ENCODE measurements at regions not wholly inside any gene's neighbourhood (a gene's known extent, or its start where the extent isn't known, plus 50 kb on each side); places are given as distances from the start of the nearest gene placed in this dataset.
"Not testable (repeated sequence)": the region's sequence is repeated elsewhere in the genome, so short reads cannot be mapped to it uniquely, and the experiment has no call there.

GRCh38 chr11:22567759-22568158 is 57.9 kb downstream of the FANCF start:
- POLR2A ChIA-PET, result no interaction called here
- CTCF ChIA-PET, result no interaction called here

- ChIA-PET POLR2A (no interaction called here), CTCF (no interaction called here)
Observed at GRCh38 chr11:22566293-22566692, 59.3 kb downstream of the FANCF start.

GRCh38 chr11:22561283-22561682 is 64.3 kb downstream of the FANCF start:
- ChIA-PET CTCF (no interaction called here), POLR2A (no interaction called here)

- CTCF ChIA-PET, result no interaction called here
- POLR2A ChIA-PET, result no interaction called here
Observed at GRCh38 chr11:22559416-22559815, 66.2 kb downstream of the FANCF start.

DNA sequence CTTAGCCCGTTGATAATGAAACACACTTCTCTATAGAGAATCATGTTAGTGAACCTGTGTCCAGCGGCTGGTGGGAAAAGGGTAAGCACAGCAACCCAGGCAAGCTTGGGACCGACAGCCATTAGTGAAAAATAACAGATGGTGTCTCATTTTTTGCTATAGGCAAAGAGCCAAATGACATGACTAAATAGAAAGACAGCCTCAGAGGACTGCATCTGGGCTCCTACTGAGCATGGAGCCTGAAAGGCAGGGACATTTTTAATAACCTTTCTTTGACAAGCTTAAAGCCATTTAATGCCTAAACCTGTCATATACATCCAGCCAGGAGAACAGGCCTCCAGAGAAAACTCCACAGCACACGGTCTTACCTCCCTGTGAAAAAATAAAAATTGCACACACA is 67.0 kb downstream of the FANCF start:
- ChIA-PET POLR2A (no interaction called here), CTCF (no interaction called here)

- POLR2A ChIA-PET, result no interaction called here
- CTCF ChIA-PET, result no interaction called here
Observed at GRCh38 chr11:22556381-22556780, 69.2 kb downstream of the FANCF start.

GRCh38 chr11:22555881-22556280 is 69.7 kb downstream of the FANCF start:
- ChIA-PET CTCF (no interaction called here), POLR2A (no interaction called here)

DNA sequence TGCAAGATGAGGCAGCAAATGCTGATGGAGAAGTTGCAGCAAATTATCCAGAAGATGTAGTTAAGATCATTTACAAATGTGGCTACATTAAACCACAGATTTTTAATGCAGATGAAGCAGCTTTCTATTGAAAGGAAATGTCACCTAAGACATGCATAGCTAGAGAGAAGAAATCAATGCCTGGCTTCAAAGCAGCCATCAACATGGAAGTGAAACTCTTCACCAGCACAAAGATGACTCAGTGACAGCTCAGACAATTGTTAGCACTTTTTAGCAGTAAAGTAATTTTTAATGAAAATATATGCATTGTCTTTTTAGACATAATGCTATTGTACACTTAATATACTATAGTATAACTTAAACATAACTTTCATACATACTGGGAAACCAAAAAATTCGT is 71.4 kb downstream of the FANCF start:
- ChIA-PET CTCF (no interaction called here), POLR2A (no interaction called here)

DNA sequence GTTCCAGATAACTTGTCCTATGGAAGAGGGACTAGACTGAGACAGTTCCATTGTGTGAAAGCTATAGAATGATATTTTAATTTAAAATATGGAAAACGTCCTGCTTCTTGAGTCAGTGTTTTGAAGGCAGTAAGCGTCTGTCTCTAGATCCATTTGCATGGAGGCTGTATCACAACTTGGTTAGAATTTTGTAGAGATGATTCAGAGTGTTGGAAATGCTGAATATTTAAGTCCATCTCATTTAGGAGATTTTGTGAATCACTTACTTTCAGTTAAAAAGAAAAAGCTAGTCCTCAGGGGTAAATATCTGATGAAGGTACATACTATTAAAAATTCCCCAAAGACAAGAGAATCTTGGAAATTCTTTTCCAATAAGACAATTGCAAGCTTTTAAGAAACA is 72.7 kb downstream of the FANCF start:
- CTCF ChIA-PET, result no interaction called here
- POLR2A ChIA-PET, result no interaction called here

DNA sequence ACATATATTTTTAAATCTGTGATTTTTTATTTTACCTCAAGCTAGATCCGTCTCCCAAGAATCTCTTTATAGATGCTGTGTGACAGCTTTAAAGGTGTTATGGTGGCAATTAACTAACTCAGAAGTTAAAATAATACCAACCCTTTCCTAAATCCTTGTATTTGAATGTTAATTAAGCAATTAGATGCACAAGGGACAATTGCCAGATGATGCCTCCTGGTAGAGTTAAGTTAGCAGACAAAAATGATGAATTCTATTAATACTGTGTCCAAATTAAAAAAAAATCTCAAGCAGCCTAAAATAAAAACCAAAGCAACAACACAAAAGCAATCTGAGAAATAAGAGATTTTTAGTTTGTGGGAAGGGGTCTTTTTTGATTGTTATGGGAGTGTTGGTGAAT is 78.9 kb downstream of the FANCF start:
- CTCF ChIA-PET, result no interaction called here

GRCh38 chr11:22543261-22543660 is 82.4 kb downstream of the FANCF start:
- CTCF ChIA-PET, result no interaction called here

More for the DNA sequence above, 78.9 kb downstream of the FANCF start:
- POLR2A ChIA-PET, result no interaction called here

GRCh38 chr11:22539821-22540256 is 85.8 kb downstream of the FANCF start:
- ChIA-PET POLR2A (no interaction called here), CTCF (no interaction called here)

More at GRCh38 chr11:22543261-22543660, 82.4 kb downstream of the FANCF start:
- POLR2A ChIA-PET, result no interaction called here

DNA sequence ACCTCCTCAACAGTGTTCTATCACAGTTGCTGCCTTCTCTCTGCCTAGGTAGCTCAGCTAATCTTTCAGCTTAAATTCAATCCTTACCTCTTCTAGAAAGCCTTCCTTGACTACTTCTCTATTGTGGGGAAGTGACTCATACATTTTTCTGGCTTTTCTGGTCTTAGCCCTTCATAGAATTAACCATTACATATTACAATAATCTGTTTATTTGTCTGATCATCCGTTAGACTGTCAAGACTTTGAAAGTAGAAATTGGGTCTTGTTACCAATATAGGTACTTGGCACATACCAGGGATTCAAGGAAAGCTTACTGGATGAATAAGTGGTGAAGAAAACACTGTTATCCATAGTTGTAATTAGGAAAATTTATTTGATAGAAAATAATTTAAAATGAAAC is 89.6 kb downstream of the FANCF start:
- POLR2A ChIA-PET, result no interaction called here
- CTCF ChIA-PET, result no interaction called here

- CTCF ChIA-PET, POLR2A ChIA-PET: not testable (repeated sequence)
Observed at GRCh38 chr11:22528612-22529429, 96.8 kb downstream of the FANCF start.

- ChIA-PET POLR2A (no interaction called here), CTCF (no interaction called here)
Observed at GRCh38 chr11:22522225-22522624, 103.4 kb downstream of the FANCF start.

DNA sequence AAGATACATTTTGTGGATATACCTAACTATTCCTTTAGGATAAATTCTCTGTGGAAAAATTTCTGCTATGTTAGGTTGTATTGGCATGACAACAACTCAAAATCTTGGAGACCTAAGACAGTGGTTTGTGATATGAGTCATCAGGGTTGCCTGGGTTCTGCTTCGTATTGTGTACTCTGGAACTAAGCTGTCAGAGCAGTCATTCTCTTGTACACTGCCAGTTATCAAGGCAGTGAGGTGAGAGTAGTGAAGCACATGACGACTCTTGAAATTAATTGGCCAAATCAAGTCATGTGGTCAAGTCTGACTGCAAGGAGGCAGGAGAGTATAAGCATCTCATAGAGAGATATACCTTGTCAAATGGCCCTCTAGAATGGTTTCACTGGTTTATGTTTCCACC is 104.4 kb downstream of the FANCF start:
- ChIA-PET CTCF (no interaction called here), POLR2A (no interaction called here)

GRCh38 chr11:22520521-22520920 is 105.1 kb downstream of the FANCF start:
- ChIA-PET POLR2A (no interaction called here), CTCF (no interaction called here)

- POLR2A ChIA-PET, CTCF ChIA-PET: not testable (repeated sequence)
Observed at GRCh38 chr11:22518344-22518743, 107.3 kb downstream of the FANCF start.

DNA sequence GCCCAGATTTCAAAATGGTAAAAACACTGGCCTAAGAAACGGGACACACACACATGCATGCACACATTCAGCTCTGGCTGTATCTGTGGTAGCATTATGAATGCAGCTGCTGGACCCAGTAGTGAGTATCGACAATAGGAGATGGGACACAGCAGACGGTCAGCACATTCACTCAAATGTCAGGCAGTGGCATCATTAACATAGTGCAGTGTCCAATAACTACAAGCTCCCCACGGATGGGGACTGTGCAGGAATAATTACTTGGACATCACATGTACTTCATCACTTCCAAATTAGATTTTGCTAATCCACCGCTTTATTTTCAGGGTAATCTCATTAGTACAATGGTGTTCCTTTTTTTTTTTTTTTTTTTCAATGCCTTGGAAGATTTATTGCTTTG is 109.5 kb downstream of the FANCF start:
- ChIA-PET CTCF (no interaction called here), POLR2A (no interaction called here)

DNA sequence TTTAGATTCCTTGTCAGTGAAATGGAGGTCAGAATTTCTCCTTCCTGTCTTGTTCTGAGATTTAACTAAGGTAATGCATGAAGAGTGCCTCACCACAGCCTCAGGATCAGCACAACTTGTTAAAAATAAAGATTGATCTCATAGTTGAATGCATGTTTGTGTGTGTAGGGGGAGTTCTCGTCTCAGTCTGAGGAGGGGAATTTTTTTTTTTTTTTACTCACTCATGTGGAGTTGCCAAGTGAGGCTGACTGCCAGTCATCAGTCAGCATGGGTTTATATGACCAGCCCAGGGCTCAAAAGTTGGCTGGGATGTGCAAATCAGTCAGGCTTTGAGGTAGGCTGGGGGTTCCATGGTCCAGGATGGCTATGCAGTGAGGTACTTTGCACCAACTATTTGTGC is 113.2 kb downstream of the FANCF start:
- ChIA-PET CTCF (no interaction called here), POLR2A (no interaction called here)

DNA sequence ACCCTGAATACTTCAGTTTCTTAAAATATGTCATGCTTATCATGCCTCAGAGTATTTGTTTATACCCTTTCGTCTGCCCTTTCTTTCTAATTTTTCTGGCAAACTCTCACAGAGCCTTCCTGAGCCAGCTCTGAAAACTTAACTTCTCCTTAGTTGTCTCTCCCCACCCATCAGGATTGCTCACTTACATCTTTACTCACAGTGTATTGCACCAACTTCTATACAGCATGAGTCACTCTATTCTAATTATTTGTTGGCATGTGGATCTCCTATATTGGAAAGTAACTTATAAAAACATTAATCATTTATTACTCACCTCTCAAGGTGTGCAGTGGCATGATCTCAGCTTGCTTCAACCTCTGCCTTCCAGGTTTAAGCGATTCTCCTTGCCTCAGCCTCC is 114.9 kb downstream of the FANCF start:
- ChIA-PET CTCF (no interaction called here), POLR2A (no interaction called here)

DNA sequence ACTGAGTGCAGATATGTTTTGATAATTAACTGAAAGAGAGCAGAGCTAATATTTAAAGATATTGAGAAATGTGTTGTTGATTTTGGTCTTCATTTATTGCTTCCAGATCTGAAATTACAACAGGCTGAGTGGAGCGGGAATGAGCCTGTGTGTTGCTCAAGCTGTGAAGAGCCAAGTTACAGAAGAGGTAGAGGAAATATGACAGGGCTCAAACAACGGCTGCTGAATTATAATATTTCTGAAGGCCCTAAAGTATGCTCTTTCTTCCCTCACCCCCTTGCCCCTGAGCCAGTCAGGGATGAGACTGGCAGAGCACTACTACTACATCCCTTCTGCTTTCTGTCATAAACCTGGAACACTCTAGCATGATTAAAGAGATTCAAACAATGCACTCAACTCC is 115.6 kb downstream of the FANCF start:
- ChIA-PET POLR2A (no interaction called here), CTCF (no interaction called here)

GRCh38 chr11:22508665-22509064 is 117.0 kb downstream of the FANCF start:
- ChIA-PET CTCF (no interaction called here), POLR2A (no interaction called here)

Data from activated CD8-positive, alpha-beta memory T cell treated with anti-CD3 and anti-CD28 coated beads for 36 hours (primary cell).